SK-N-SH (cell line): ENCODE measurements at regions not wholly inside any gene's neighbourhood (a gene's known extent, or its start where the extent isn't known, plus 50 kb on each side); places are given as distances from the start of the nearest gene placed in this dataset.

ENCODE experiments used
- CTCF ChIA-PET: fragments of 300-600, 350-600 bp; formaldehyde crosslinking; extraction: SDS; loops from one replicate; lab custom pipeline; 2021; lab: Yijun Ruan, JAX
- POLR2A ChIA-PET: fragments of 350-600 bp; sonication (Branson Sonifier 250); formaldehyde crosslinking; extraction: SDS; loops from one replicate; lab custom pipeline; 2020; ENCODE audit warnings: antibody characterized with exemption, inconsistent platforms; lab: Yijun Ruan, JAX
- DNase-seq: peaks from one replicate; pipeline ENCODE4 v3.0.0; 2012
- H2AFZ ChIP-seq: fragments of 200-600 bp; sonication (generic); 2 replicates; pipeline ENCODE4 v1.8.1; 2016; ENCODE audit warnings: antibody characterized with exemption, mild to moderate bottlenecking, low read depth
- H3F3A ChIP-seq: fragments of 200-600 bp; sonication (generic); replicated peaks from 2 replicates; pipeline ENCODE3; 2016; ENCODE audit warnings: antibody characterized with exemption, mild to moderate bottlenecking; ENCODE audit not compliant: insufficient read depth
- H3K27ac ChIP-seq, 2 experiments: fragments of 200-500 bp in 1 of 2; fragments of 200-600 bp in 1 of 2; sonication (Bioruptor generic) in 1 of 2; sonication (generic), shearing (Covaris generic) in 1 of 2; 2 replicates each; pipeline versions ENCODE4 v1.5.1 to v1.6.1; 2014 to 2016; ENCODE audit warnings: low read depth in 2 of 2, inconsistent platforms in 1 of 2, low read length in 1 of 2, mild to moderate bottlenecking in 1 of 2, mixed read lengths in 1 of 2
- H3K27me3 ChIP-seq: fragments of 200-600 bp; sonication (generic), shearing (Covaris generic); 2 replicates; pipeline ENCODE4 v1.6.1; 2016; ENCODE audit warnings: mixed run types; ENCODE audit not compliant: insufficient read depth
- H3K36me3 ChIP-seq, 2 experiments: fragments of 200-500 bp in 1 of 2; fragments of 200-600 bp in 1 of 2; sonication (Bioruptor generic) in 1 of 2; sonication (generic) in 1 of 2; replicated peaks in 1 of 2; 2 replicates each; pipeline versions ENCODE3 to v1.5.1; 2014 to 2016; ENCODE audit warnings: low read length in 1 of 2, mild to moderate bottlenecking in 1 of 2; ENCODE audit not compliant: insufficient read depth in 2 of 2, control insufficient read depth in 1 of 2
- H3K4me1 ChIP-seq, 2 experiments: fragments of 200-500 bp in 1 of 2; fragments of 200-600 bp in 1 of 2; sonication (Bioruptor generic) in 1 of 2; sonication (generic), shearing (Covaris generic) in 1 of 2; 2 replicates each; pipeline versions ENCODE4 v1.5.1 to v1.6.1; 2014 to 2016; ENCODE audit warnings: low read depth in 1 of 2, low read length in 1 of 2, mixed run types in 1 of 2; ENCODE audit not compliant: insufficient read depth in 2 of 2, control insufficient read depth in 1 of 2
- H3K4me2 ChIP-seq: fragments of 200-600 bp; sonication (generic), shearing (Covaris generic); 2 replicates; pipeline ENCODE4 v1.6.1; 2017; ENCODE audit warnings: mixed run types
- H3K4me3 ChIP-seq, 2 experiments: fragments of 200-500 bp in 1 of 2; fragments of 200-600 bp in 1 of 2; sonication (Bioruptor generic) in 1 of 2; sonication (generic), shearing (Covaris generic) in 1 of 2; 2 replicates each; pipeline versions ENCODE4 v1.5.1 to v1.8.1; 2014 to 2016; ENCODE audit warnings: low read depth in 2 of 2, inconsistent platforms in 1 of 2, low read length in 1 of 2, mild to moderate bottlenecking in 1 of 2, mixed read lengths in 1 of 2, moderate library complexity in 1 of 2
- H3K79me2 ChIP-seq: fragments of 200-600 bp; sonication (generic); 2 replicates; pipeline ENCODE4 v1.8.1; 2017; ENCODE audit warnings: mild to moderate bottlenecking; ENCODE audit not compliant: insufficient read depth
- H3K9ac ChIP-seq: fragments of 200-600 bp; sonication (generic); 2 replicates; pipeline ENCODE4 v1.6.1; 2017; ENCODE audit warnings: mixed run types
- H3K9me2 ChIP-seq: fragments of 200-600 bp; sonication (generic); 2 replicates; pipeline ENCODE4 v1.6.1; 2017; ENCODE audit warnings: mixed run types
- H3K9me3 ChIP-seq: fragments of 200-600 bp; sonication (generic); 2 replicates; pipeline ENCODE4 v1.6.1; 2017; ENCODE audit warnings: mixed run types, mild to moderate bottlenecking, moderate library complexity
- H4K20me1 ChIP-seq: fragments of 200-600 bp; sonication (generic); 2 replicates; pipeline ENCODE4 v1.6.1; 2017; ENCODE audit warnings: mild to moderate bottlenecking, mixed run types; ENCODE audit not compliant: insufficient read depth
- FOSL2 ChIP-seq: IDR thresholded peaks from 2 replicates; pipeline ENCODE4 v1.4.0; 2012; ENCODE audit warnings: low read depth, mild to moderate bottlenecking, moderate library complexity, borderline replicate concordance
- NFIC ChIP-seq: IDR thresholded peaks from 2 replicates; pipeline ENCODE4 v1.4.0; 2012; ENCODE audit warnings: borderline replicate concordance
- NRF1 ChIP-seq: IDR thresholded peaks from 2 replicates; pipeline ENCODE4 v1.6.1; 2012; ENCODE audit warnings: low read depth, mild to moderate bottlenecking, low read length
- RAD21 ChIP-seq: IDR thresholded peaks from 2 replicates; pipeline ENCODE4 v1.6.1; 2012; ENCODE audit warnings: mild to moderate bottlenecking, low read length
- RCOR1 ChIP-seq: fragments of 150-350 bp; IDR thresholded peaks from 2 replicates; pipeline ENCODE4 v1.6.1; 2017; ENCODE audit warnings: antibody characterized with exemption, low read length
- RXRA ChIP-seq: IDR thresholded peaks from 2 replicates; pipeline ENCODE4 v1.4.0; 2012; ENCODE audit warnings: low read depth, mild to moderate bottlenecking, borderline replicate concordance
- SIN3A ChIP-seq: IDR thresholded peaks from 2 replicates; pipeline ENCODE4 v1.6.1; 2012; ENCODE audit warnings: low read depth, mild to moderate bottlenecking, low read length, moderate library complexity, borderline replicate concordance
- SMC3 ChIP-seq: IDR thresholded peaks from 2 replicates; pipeline ENCODE4 v1.6.1; 2012; ENCODE audit warnings: low read depth, low read length, improper control_type of control experiment
- TAF1 ChIP-seq: IDR thresholded peaks from 2 replicates; pipeline ENCODE4 v1.6.1; 2012; ENCODE audit warnings: low read depth, mild to moderate bottlenecking, low read length, moderate library complexity, borderline replicate concordance
- TCF12 ChIP-seq: IDR thresholded peaks from 2 replicates; pipeline ENCODE4 v1.4.0; 2012
- WGBS: methylation state at CpG from one replicate; pipeline ENCODE4 v1.1.6; 2017; ENCODE audit warnings: low lambda C conversion rate; 5-methylcytosine and 5-hydroxymethylcytosine counted together
- TF ChIP-seq, protein P1 (sequence below): fragments of 150-350 bp; IDR thresholded peaks from 2 replicates; pipeline ENCODE4 v1.6.1; 2017; ENCODE audit warnings: antibody characterized with exemption, low read length, low read depth, borderline replicate concordance
- TF ChIP-seq, protein P2 (sequence below): fragments of 200-600 bp; sonication (generic); IDR thresholded peaks from 2 replicates; pipeline ENCODE4 v1.6.1; 2017; ENCODE audit warnings: antibody characterized with exemption, mild to moderate bottlenecking, moderate library complexity
- TF ChIP-seq, protein P3 (sequence below): IDR thresholded peaks from 2 replicates; pipeline ENCODE4; 2012
- TF ChIP-seq, protein P4 (sequence below): IDR thresholded peaks from 2 replicates; pipeline ENCODE4 v1.4.0; 2012; ENCODE audit warnings: low read depth, borderline replicate concordance

DNA sequence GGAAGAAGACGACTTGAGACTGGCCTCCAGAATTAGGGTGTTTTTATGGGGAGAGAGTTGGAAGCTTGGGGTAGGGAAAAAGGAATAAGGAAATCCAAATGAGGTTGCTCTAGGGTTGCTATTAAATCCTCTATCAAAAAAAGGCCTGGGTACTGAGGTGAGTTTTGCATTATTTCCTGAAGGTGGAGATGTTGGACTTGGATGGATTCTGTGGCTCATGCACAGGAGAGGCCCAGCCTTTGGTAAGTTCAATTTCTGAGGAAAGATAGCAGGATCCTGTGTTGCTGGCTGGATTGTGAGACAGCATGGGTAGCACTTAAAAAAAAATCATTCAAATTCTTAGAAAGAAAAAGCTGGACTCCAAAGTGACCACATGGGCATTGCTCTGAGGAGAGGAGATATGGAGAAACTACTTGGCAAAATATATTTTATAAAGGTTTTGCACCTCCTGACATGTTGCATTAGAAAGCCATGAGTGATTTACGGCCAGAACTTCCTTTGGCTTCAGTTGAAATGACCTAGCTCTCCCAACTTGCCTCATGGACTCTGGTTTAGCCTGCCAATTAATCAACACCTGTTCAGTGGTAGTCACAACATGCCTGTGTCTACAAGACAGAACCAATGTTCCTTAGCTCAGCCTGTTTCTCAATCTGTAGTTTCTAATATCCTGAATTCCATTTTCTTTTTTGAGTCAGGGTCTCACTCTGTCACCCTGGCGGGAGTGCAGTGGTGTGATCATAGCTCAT is 152.1 kb upstream of the RALGAPA2 start:
- WGBS, result 0% methylated on average over 3 of the region's 3 CpGs

DNA sequence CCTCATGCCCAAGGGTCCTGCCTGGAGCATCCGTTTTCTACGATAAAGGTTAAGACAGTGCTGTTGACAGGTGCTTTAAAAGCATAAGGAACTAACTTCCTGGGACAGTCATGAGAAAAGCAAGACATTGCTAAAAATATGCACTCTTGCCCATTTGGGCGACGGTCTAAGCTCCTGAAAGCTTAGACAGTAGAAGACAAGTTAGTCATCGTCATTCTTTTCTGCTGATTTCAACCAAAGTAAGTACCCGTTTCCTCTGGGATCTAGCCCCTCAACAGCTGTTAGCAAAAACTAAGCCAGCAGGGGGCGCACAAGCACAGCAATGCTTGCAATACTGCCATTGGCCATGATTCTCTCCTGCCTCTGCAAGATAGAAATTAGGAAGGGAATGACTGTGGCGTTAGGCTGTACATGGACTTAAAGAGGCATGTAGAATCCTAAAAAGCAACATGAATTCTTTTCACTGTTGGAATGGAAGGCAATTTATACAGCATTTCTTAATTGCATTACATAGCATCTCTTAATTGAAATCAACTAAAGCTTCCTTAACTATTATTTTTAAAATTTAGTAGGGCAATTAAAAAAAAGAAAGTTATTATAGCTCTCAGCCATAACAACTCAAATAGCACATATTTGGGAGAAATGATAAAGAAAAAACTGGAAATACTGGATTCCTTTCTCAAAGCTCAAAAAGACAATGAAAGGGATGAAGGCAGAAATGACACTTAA is 147.8 kb upstream of the RALGAPA2 start:
- Histone ChIP-seq H3K9me2 (no peaks in the 10 kb centered on the region), H2AFZ (no peak overlapping the region), H3K4me3 (peak overlapping the region in 1 of 2 experiments; percentile 28; a peak in 1 of 4 replicates), H3K27ac (no peak overlapping the region), H3K36me3 (no peaks in the 10 kb centered on the region), H3K4me1 (no peaks in the 10 kb centered on the region), H3K79me2 (no peaks in the 10 kb centered on the region), H3K27me3 (peaks cover 10% of the 10 kb centered on the region; the same call in 1 of the 2 replicates), H3F3A (no peaks in the 10 kb centered on the region), H3K9me3 (no peaks in the 10 kb centered on the region), H4K20me1 (no peaks in the 10 kb centered on the region), H3K9ac (no peak overlapping the region), H3K4me2 (no peak overlapping the region)
- ChIA-PET POLR2A (no interaction called here), CTCF (interaction anchor here (0.6 to 9.7 kb wide), 64 partner anchors 9 to 755 kb away, joined by 3 to 145 read pairs (median 4); partner anchors contain the start of gene KIZ)
- DNase-seq, result peak; percentile 72
- WGBS, result 3% methylated on average over 8 of the region's 8 CpGs
- TF ChIP-seq TCF12 (0 out of 2 replicates have a peak, but pooled peaks have one; percentile 4), RCOR1 (0 out of 2 replicates have a peak, but pooled peaks have one; percentile 19), NFIC (no peak), TAF1 (no peak), RXRA (no peak), FOSL2 (peak; percentile 5; the same call in 1 of the 2 replicates), NRF1 (no peak), RAD21 (peak; percentile 82), SMC3 (peak; percentile 85)
- TF ChIP-seq, protein P1, sequence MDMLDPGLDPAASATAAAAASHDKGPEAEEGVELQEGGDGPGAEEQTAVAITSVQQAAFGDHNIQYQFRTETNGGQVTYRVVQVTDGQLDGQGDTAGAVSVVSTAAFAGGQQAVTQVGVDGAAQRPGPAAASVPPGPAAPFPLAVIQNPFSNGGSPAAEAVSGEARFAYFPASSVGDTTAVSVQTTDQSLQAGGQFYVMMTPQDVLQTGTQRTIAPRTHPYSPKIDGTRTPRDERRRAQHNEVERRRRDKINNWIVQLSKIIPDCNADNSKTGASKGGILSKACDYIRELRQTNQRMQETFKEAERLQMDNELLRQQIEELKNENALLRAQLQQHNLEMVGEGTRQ, result no peak
- TF ChIP-seq, protein P2, sequence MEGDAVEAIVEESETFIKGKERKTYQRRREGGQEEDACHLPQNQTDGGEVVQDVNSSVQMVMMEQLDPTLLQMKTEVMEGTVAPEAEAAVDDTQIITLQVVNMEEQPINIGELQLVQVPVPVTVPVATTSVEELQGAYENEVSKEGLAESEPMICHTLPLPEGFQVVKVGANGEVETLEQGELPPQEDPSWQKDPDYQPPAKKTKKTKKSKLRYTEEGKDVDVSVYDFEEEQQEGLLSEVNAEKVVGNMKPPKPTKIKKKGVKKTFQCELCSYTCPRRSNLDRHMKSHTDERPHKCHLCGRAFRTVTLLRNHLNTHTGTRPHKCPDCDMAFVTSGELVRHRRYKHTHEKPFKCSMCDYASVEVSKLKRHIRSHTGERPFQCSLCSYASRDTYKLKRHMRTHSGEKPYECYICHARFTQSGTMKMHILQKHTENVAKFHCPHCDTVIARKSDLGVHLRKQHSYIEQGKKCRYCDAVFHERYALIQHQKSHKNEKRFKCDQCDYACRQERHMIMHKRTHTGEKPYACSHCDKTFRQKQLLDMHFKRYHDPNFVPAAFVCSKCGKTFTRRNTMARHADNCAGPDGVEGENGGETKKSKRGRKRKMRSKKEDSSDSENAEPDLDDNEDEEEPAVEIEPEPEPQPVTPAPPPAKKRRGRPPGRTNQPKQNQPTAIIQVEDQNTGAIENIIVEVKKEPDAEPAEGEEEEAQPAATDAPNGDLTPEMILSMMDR, result peak; percentile 96
- TF ChIP-seq, protein P3, sequence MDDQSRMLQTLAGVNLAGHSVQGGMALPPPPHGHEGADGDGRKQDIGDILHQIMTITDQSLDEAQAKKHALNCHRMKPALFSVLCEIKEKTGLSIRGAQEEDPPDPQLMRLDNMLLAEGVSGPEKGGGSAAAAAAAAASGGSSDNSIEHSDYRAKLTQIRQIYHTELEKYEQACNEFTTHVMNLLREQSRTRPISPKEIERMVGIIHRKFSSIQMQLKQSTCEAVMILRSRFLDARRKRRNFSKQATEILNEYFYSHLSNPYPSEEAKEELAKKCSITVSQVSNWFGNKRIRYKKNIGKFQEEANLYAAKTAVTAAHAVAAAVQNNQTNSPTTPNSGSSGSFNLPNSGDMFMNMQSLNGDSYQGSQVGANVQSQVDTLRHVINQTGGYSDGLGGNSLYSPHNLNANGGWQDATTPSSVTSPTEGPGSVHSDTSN, result no peak
- TF ChIP-seq, protein P4, sequence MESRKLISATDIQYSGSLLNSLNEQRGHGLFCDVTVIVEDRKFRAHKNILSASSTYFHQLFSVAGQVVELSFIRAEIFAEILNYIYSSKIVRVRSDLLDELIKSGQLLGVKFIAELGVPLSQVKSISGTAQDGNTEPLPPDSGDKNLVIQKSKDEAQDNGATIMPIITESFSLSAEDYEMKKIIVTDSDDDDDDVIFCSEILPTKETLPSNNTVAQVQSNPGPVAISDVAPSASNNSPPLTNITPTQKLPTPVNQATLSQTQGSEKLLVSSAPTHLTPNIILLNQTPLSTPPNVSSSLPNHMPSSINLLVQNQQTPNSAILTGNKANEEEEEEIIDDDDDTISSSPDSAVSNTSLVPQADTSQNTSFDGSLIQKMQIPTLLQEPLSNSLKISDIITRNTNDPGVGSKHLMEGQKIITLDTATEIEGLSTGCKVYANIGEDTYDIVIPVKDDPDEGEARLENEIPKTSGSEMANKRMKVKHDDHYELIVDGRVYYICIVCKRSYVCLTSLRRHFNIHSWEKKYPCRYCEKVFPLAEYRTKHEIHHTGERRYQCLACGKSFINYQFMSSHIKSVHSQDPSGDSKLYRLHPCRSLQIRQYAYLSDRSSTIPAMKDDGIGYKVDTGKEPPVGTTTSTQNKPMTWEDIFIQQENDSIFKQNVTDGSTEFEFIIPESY, result no peak

More for the DNA sequence above, 152.1 kb upstream of the RALGAPA2 start:
- Histone ChIP-seq H3K36me3 (no peaks in the 10 kb centered on the region), H3F3A (no peaks in the 10 kb centered on the region), H3K27ac (no peak overlapping the region), H3K27me3 (no peaks in the 10 kb centered on the region; the same call in 1 of the 2 replicates), H3K4me2 (no peak overlapping the region), H3K79me2 (no peaks in the 10 kb centered on the region), H3K9me2 (no peaks in the 10 kb centered on the region), H3K9ac (no peak overlapping the region), H4K20me1 (no peaks in the 10 kb centered on the region), H3K9me3 (no peaks in the 10 kb centered on the region), H3K4me1 (no peaks in the 10 kb centered on the region), H3K4me3 (peak overlapping the region in 1 of 2 experiments; percentile 26; a peak in 1 of 4 replicates), H2AFZ (no peak overlapping the region)
- TF ChIP-seq RAD21, result peak; percentile 46
- TF ChIP-seq SIN3A, result no peak
- TF ChIP-seq, protein P2, result peak; percentile 19; the same call in 1 of the 2 replicates
- POLR2A ChIA-PET, result no interaction called here
- DNase-seq, result no peak
- CTCF ChIA-PET, result interaction anchor here (0.5 to 9.7 kb wide), 18 partner anchors 11 to 750 kb away, joined by 3 to 145 read pairs (median 3); no protein-coding TSS in a partner anchor
